HPDE6-E6E7 (cell line): ENCODE measurements at regions not wholly inside any gene's neighbourhood (a gene's known extent, or its start where the extent isn't known, plus 50 kb on each side); places are given as distances from the start of the nearest gene placed in this dataset.

Experiments used
- DNase-seq: peaks from one replicate; pipeline ENCODE4 v3.0.0; 2011; ENCODE audit warnings: missing footprints; ENCODE audit errors: extremely low spot score

DNA sequence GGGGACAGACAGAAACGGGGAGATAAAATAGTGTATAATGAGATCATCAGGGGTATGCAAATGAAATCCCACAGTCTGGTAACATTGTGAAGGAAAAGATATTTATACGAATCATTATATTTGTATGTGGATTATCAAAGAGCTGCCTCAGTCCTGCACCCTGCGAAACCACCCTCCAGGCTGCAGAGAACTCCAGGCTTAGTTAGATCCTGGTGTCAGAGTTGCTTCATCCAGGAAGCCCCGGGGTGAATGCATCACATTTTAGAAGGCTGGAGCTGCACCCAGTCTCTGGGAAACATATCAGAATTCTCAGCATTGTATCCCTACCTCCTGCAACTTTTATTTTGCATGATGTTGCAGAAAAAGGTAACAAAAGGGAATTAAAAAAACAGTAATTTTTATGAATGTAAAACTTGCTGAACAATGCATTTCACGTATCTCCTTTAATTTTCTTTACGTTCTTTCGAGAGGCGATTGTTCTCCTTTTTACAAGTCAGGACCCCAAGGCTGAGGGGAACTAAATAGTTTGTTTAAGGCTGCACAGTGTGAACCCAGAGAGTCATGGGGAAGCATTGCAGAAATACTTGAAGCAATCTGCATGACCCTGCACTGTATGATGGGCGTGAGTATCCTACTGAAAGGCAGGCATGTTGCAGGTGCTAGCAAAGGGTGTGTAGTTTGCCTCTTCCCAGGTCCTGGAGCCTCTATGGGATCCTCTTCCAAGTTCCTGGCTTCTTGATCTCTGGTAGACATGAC lies 299.5 kb upstream of the CLNK start:
- no peak for DNase-seq

- DNase-seq: no peak
Measured at GRCh38 chr4:10983268-10983667, 298.7 kb upstream of the CLNK start.

GRCh38 chr4:10982305-10982704 lies 297.7 kb upstream of the CLNK start:
- no peak for DNase-seq

DNA sequence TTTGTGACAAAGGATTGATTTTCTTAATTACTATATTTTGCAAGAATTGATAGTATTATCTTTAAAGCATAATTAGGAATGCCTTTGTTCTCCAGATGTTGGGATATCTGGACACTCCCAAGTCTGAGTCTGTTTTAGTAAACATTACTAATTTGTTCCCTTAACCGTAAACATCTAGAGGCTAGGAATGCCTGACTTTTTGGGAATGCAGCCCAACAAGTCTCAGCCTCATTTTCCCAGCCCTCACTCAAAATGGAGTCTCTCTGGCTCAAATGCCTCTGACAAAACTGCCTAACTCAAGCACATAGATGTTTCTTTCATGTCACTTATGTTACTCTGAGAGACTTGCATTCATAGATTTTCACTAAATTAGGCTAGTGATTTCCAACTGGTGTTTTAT lies 297.0 kb upstream of the CLNK start:
- no peak for DNase-seq

GRCh38 chr4:10981096-10981495 lies 296.5 kb upstream of the CLNK start:
- no peak for DNase-seq

DNA sequence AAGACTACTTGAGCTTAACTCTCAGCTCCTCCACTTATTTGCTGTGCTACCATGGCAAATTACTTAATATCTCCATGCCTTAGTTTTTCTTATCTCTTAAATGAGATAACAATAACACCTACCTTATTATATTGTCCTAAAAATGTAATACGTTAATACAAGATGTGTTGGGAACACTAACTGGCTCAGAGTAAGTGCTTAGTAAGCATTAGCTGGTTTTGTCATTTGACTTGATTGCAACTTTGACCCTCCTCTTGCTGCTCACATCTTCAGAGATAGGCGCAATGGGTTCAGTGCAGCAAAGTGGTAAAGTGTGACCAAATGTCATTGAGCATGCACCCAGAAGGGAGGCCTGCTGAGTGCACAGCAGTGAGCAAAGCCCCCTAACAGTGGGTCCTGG lies 294.5 kb upstream of the CLNK start:
- no peak for DNase-seq

GRCh38 chr4:10977534-10977933 lies 293.0 kb upstream of the CLNK start:
- DNase-seq: no peak

- DNase-seq: no peak
Measured at GRCh38 chr4:10974371-10974770, 289.8 kb upstream of the CLNK start.

- no peak for DNase-seq
Measured at GRCh38 chr4:10973686-10974085, 289.1 kb upstream of the CLNK start.

DNA sequence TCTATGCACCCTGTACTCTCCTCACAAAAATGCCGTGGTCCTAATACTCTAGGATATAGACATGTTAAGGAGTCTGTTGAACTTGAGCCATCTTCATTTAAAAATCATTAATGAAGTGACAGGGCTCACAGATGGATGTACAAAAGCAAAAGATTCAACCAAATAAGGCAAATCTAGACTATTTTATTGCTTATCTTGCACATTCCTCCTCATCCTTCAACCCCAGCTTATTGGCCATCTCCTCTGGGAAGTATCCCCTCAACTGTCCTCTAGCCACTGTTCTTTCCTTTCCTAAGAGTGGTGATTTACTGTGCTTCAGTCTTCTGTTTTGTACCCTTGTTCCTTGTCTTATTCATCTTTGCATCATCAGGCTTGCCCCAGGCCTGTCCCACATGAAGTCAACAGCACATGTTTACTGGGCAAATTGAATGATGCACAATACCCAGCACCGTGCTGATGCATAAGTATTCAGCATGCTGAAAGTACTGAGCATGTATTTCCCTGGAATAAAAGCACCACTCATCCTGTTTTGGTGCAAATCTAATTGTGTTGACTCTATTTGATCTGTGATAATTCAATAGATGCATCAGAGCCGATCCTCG lies 287.3 kb upstream of the CLNK start:
- no peak for DNase-seq

- DNase-seq: no peak
Measured at GRCh38 chr4:10965196-10965595, 280.6 kb upstream of the CLNK start.

DNA sequence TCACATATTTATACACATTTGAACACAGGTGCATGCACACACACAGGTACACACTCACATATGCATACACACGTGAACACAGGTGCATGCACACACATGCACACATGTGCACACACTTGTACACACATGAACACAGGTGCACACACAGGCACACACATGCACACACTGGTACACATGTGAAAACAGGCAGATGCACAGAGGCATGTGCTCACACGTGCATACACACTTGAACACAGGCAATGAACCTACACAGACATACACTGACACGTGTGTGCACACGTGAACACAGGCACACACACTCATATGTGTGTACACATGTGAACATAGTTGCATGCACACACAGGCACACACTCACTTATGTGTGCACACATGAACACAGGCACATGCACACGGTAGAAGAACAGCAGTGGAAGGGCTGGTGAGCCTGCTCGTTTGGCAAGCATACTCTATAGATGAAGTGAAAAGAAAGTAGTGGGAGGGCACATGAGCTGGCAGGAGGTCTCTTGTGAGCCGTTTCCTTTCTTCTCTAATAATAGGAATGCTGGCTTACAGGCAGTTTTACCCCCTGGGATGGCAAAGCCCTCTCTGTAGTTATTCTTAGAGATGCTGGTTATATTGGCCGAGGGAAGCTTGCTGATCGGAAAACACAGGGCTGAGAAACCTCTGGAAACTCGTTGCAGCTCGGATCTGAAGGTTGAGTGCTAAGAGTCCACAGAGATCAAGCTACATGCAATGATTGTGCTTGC lies 279.6 kb upstream of the CLNK start:
- DNase-seq: no peak

- DNase-seq: no peak
Measured at GRCh38 chr4:10963241-10963640, 278.7 kb upstream of the CLNK start.

DNA sequence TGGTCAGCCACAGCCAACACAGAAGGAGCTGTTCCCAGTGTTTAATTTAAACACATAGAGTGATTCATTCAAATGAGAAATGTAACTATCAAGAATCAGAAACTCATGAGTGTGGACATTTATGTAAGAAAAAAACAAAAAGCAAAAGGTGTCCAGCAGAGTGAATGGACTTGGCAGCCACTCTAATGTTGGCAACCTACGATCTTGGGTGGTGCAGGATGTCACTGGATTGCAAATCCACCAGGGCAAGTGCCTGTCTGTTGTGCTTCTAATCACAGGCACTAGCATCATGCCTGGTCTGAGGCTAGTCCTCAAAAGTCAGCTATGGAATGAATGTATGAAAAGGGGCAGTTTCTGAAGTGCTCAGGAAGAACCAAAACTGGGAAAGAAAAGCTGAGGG lies 277.7 kb upstream of the CLNK start:
- no peak for DNase-seq

DNA sequence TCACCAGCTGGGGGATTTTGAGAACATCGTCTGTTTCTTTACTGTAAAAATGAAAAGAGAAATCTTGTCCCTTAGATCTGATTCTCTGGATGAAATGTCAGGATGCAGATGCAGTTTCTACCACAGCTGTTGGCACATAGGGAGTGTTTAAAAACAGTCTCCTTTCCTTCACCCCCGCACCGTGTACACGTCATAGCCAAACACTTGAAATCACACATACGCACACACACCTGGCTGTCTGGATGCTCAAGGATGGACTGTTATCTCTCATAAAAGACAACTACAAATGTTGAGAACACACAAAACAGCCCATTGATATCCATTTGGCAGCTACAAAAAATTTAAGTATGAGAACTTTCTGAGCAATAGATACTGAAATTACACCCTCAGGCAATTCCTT lies 275.8 kb upstream of the CLNK start:
- no peak for DNase-seq

- no peak for DNase-seq
Measured at GRCh38 chr4:10959586-10959985, 275.0 kb upstream of the CLNK start.

- no peak for DNase-seq
Measured at GRCh38 chr4:10958226-10958856, 273.8 kb upstream of the CLNK start.

- no peak for DNase-seq
Measured at GRCh38 chr4:10951306-10951705, 266.7 kb upstream of the CLNK start.

GRCh38 chr4:10949039-10949733 lies 264.6 kb upstream of the CLNK start:
- DNase-seq: no peak

DNA sequence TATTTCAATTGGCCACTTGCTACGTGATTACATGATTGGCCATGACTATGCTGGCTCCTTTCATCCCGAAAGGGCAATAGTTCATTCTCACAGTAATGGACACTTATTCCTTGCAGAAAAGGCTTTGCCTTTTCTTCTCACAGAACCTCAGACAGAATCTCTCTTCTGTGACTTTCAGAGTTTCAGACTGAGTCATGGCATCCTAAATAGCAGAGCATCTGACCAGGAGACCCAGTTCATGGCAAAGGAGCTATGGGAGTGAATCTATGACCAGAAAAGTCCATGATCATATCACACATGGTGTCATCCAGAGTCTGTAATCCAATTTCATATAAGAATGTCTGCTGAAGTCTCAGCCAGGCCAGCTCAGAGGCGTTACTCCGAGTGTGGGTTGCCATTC lies 263.3 kb upstream of the CLNK start:
- no peak for DNase-seq

DNA sequence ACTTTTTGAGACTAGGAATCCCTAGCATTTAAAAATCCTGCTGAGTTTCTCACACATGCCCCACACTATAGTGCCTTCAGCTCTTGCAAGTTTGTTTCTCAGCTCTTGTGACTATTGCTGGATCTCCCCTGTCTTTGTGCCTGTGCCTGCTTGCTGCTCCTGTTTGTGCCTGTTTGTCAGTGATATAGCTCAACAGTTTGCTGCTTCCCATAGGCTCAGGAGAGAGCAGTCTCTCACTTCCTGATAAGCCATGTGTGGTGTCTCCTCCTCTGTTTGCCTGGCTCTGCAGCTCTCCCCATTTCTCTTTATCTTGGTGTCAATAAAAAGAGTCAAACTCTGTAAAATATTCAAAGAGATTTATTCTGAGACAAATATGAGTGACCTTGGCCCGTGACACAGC lies 259.8 kb upstream of the CLNK start:
- no peak for DNase-seq

DNA sequence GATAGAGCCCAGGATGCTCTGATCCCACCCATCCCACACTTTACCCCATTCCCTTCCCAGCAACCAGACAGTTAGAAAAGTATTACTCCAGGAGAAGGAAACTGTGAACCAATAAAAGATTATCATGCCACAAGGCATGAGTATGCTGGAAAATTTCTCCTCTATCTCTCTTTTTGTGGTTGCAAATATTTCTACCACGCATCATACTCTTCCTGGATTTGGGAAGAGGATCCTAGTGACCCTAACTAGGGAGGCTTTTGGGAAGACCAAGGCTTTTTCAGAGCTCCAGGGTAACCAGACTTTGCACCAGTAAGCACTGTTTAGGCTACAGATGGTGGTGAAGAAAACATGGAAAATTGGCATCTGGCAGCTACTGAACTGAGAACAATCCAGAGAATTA lies 257.6 kb upstream of the CLNK start:
- no peak for DNase-seq
